B cell (primary cell): ENCODE measurements at regions not wholly inside any gene's neighbourhood (a gene's known extent, or its start where the extent isn't known, plus 50 kb on each side); places are given as distances from the start of the nearest gene placed in this dataset.

Experiments
- CTCF ChIP-seq: fragments of 200-600 bp; IDR thresholded peaks from one replicate; pipeline ENCODE4 v1.8.0; 2022; ENCODE audit warnings: antibody characterized with exemption, mild to moderate bottlenecking
- EZH2 ChIP-seq: IDR thresholded peaks from 2 replicates; pipeline ENCODE4 v1.6.1; 2012; ENCODE audit warnings: borderline replicate concordance, low read depth, mild to moderate bottlenecking, moderate library complexity, low read length; ENCODE audit not compliant: insufficient read depth, poor library complexity, severe bottlenecking

GRCh38 chr4:24060932-24061331 lies 171.1 kb upstream of the PPARGC1A start:
- TF ChIP-seq EZH2 (no peak), CTCF (no peak)
